GM23338 (cell line): ENCODE measurements at regions not wholly inside any gene's neighbourhood (a gene's known extent, or its start where the extent isn't known, plus 50 kb on each side); places are given as distances from the start of the nearest gene placed in this dataset.

Source experiments
- CREB1 ChIP-seq: fragments of 250-450 bp; sonication (Bioruptor Pico); IDR thresholded peaks from 2 replicates; pipeline ENCODE4 v1.5.0; 2020; ENCODE audit warnings: low read depth, mild to moderate bottlenecking, moderate library complexity
- ETS1 ChIP-seq: IDR thresholded peaks from 2 replicates; pipeline ENCODE4 v1.6.1; 2016; ENCODE audit warnings: antibody characterized with exemption
- EZH2phosphoT487 ChIP-seq: fragments of 200-600 bp; sonication (generic); IDR thresholded peaks from one replicate; pipeline ENCODE4 v1.8.1; 2018; ENCODE audit warnings: antibody characterized with exemption; ENCODE audit not compliant: unreplicated experiment
- NANOG ChIP-seq: IDR thresholded peaks from 2 replicates; pipeline ENCODE4 v1.6.1; 2016; ENCODE audit warnings: antibody characterized with exemption, borderline replicate concordance
- POLR2AphosphoS5 ChIP-seq: IDR thresholded peaks from 2 replicates; pipeline ENCODE4 v1.6.1; 2016; ENCODE audit warnings: antibody characterized with exemption, low read depth
- REST ChIP-seq: IDR thresholded peaks from one replicate; pipeline ENCODE4 v1.6.1; 2018; ENCODE audit warnings: antibody characterized with exemption; ENCODE audit not compliant: unreplicated experiment
- ZNF462 ChIP-seq: fragments of 250-450 bp; sonication (Bioruptor Pico); IDR thresholded peaks from 2 replicates; pipeline ENCODE4 v1.5.0; 2020; ENCODE audit warnings: mild to moderate bottlenecking, moderate library complexity

GRCh38 chr4:123106747-123107146 is 184.3 kb upstream of the NUDT6 start (continued):
- no peak for TF ChIP-seq ZNF462 (CRISPR knock-in tag)
- TF ChIP-seq REST = no peak
- TF ChIP-seq POLR2AphosphoS5 = no peak
- TF ChIP-seq EZH2phosphoT487 = no peak
- TF ChIP-seq ETS1 = no peak
- TF ChIP-seq NANOG = no peak
- no peak for TF ChIP-seq CREB1
